Body of pancreas (tissue), 4 donors: ENCODE measurements at regions not wholly inside any gene's neighbourhood (a gene's known extent, or its start where the extent isn't known, plus 50 kb on each side); places are given as distances from the start of the nearest gene placed in this dataset.

Experiments used
- ATAC-seq: fragments of 150-250 bp; one replicate; pipeline ENCODE4 v1.9.1; 2016
- DNase-seq, 4 donors: peaks; one replicate each; pipeline ENCODE4 v3.0.0-alpha.2; 2019
- H3K27ac ChIP-seq, 4 donors: fragments of 200-600 bp; sonication (generic); 1 replicate in 3 of 4; 2 replicates in 1 of 4; pipeline versions ENCODE4 v1.5.1 to v1.6.1; 2016 to 2019; ENCODE audit warnings: mild to moderate bottlenecking in 1 of 4, mixed read lengths in 1 of 4, moderate library complexity in 1 of 4
- H3K27me3 ChIP-seq, 2 donors: fragments of 200-600 bp; sonication (generic); one replicate each; pipeline ENCODE4 v1.6.0; 2016; ENCODE audit warnings: mild to moderate bottlenecking in 1 of 2
- H3K36me3 ChIP-seq, 2 donors: fragments of 200-600 bp; sonication (generic); replicated peaks in 1 of 2; 2 replicates each; pipeline ENCODE4 v1.5.1; 2016; ENCODE audit warnings: low read depth in 2 of 2; ENCODE audit not compliant: insufficient read depth in 1 of 2
- H3K4me1 ChIP-seq: fragments of 200-600 bp; sonication (generic); one replicate; pipeline ENCODE4 v1.6.0; 2016
- H3K4me3 ChIP-seq, 2 donors: fragments of 200-600 bp; sonication (generic); 1 replicate in 1 of 2; 2 replicates in 1 of 2; pipeline ENCODE4 v1.5.1; 2016 to 2019
- H3K9me3 ChIP-seq, 3 donors: fragments of 200-600 bp; sonication (generic); 1 replicate in 2 of 3; 2 replicates in 1 of 3; pipeline ENCODE4 v1.5.1; 2016
- CTCF ChIP-seq, 7 experiments: fragments of 450-650 bp in 4 of 7; fragments of 200-600 bp in 3 of 7; sonication (generic) in 3 of 7; IDR thresholded peaks; one replicate each; pipeline ENCODE4 v1.5.1; 2016 to 2019; ENCODE audit warnings: antibody characterized with exemption in 7 of 7
- POLR2A ChIP-seq, 3 donors: fragments of 450-650 bp; IDR thresholded peaks; one replicate each; pipeline ENCODE4 v1.6.1; 2016; ENCODE audit warnings: antibody characterized with exemption in 3 of 3, mild to moderate bottlenecking in 2 of 3
- WGBS, 2 donors: methylation state at CpG; one replicate each; pipeline ENCODE4 v1.1.5; 2017; 5-methylcytosine and 5-hydroxymethylcytosine counted together
- intact Hi-C: fragments of 100-400 bp; cut with DNase I; formaldehyde crosslinking; loops from one replicate; pipeline ENCODE4 v1.15.1; 2023

GRCh38 chr6:9315966-9316650, 880.8 kb upstream of the SLC35B3 start:
- intact Hi-C loops = no loop called here
- DNase-seq = no peak
- H3K4me1 ChIP-seq = no peaks in the 10 kb centered on the region
- no peak for TF ChIP-seq CTCF (IDR thresholded peaks at IDR 0.05)
- no peak for TF ChIP-seq POLR2A (IDR thresholded peaks at IDR 0.05)
- 74 to 78% methylated on average over 4 of the region's 4 CpGs for WGBS, 2 donors
- no peak for ATAC-seq
- H3K4me3 ChIP-seq = no peak overlapping the region
- H3K27me3 ChIP-seq = no peaks in the 10 kb centered on the region
- H3K9me3 ChIP-seq = no peaks in the 10 kb centered on the region
- H3K36me3 ChIP-seq = no peaks in the 10 kb centered on the region
- no peak overlapping the region for H3K27ac ChIP-seq

- intact Hi-C loops = no loop called here
- Histone ChIP-seq H3K4me1 (no peaks in the 10 kb centered on the region), H3K9me3 (no peaks in the 10 kb centered on the region), H3K27me3 (no peaks in the 10 kb centered on the region), H3K27ac (no peak overlapping the region), H3K36me3 (no peaks in the 10 kb centered on the region), H3K4me3 (no peak overlapping the region)
- ATAC-seq (no peak), DNase-seq (no peak)
- no peak for TF ChIP-seq POLR2A (IDR thresholded peaks at IDR 0.05)
- TF ChIP-seq CTCF (IDR thresholded peaks at IDR 0.05) = no peak
- WGBS, 2 donors = 42 to 45% methylated on average over 4 of the region's 4 CpGs
These were observed 872.9 kb upstream of the SLC35B3 start for GRCh38 chr6:9308284-9308683.

GRCh38 chr6:9307786-9308185, 872.4 kb upstream of the SLC35B3 start:
- no peak for ATAC-seq
- H3K27me3 ChIP-seq = no peaks in the 10 kb centered on the region
- H3K4me3 ChIP-seq = no peak overlapping the region
- intact Hi-C loops = no loop called here
- no peaks in the 10 kb centered on the region for H3K36me3 ChIP-seq
- TF ChIP-seq CTCF (IDR thresholded peaks at IDR 0.05) (no peak), POLR2A (IDR thresholded peaks at IDR 0.05) (no peak)
- no peaks in the 10 kb centered on the region for H3K4me1 ChIP-seq
- 55 to 75% methylated on average over 2 of the region's 2 CpGs for WGBS, 2 donors
- H3K9me3 ChIP-seq = no peaks in the 10 kb centered on the region
- DNase-seq = no peak
- no peak overlapping the region for H3K27ac ChIP-seq

GRCh38 chr6:9307187-9307586, 871.8 kb upstream of the SLC35B3 start:
- TF ChIP-seq POLR2A (IDR thresholded peaks at IDR 0.05) = no peak
- no peak for TF ChIP-seq CTCF (IDR thresholded peaks at IDR 0.05)
- Histone ChIP-seq H3K36me3 (no peaks in the 10 kb centered on the region), H3K4me1 (no peaks in the 10 kb centered on the region), H3K27ac (no peak overlapping the region), H3K9me3 (no peaks in the 10 kb centered on the region), H3K4me3 (no peak overlapping the region), H3K27me3 (no peaks in the 10 kb centered on the region)
- 38 to 49% methylated on average over 3 of the region's 3 CpGs for WGBS, 2 donors
- DNase-seq (no peak), ATAC-seq (no peak)
- intact Hi-C loops = no loop called here

GRCh38 chr6:9295644-9296043, 860.3 kb upstream of the SLC35B3 start:
- H3K36me3 ChIP-seq = no peaks in the 10 kb centered on the region
- H3K4me1 ChIP-seq = no peaks in the 10 kb centered on the region
- no peak overlapping the region for H3K4me3 ChIP-seq
- DNase-seq (no peak), ATAC-seq (no peak)
- H3K9me3 ChIP-seq = no peaks in the 10 kb centered on the region
- H3K27ac ChIP-seq = no peak overlapping the region
- H3K27me3 ChIP-seq = no peaks in the 10 kb centered on the region
- WGBS, 2 donors = 59 to 73% methylated on average over 4 of the region's 4 CpGs
- intact Hi-C loops = no loop called here
- no peak for TF ChIP-seq CTCF (IDR thresholded peaks at IDR 0.05)
- TF ChIP-seq POLR2A (IDR thresholded peaks at IDR 0.05) = no peak
